GM23338 (cell line): ENCODE measurements at regions not wholly inside any gene's neighbourhood (a gene's known extent, or its start where the extent isn't known, plus 50 kb on each side); places are given as distances from the start of the nearest gene placed in this dataset.

Source experiments
- ATAC-seq: fragments of 200-7000 bp; cut with Tn5 transposase; 3 replicates; pipeline ENCODE4 v1.9.1; 2020
- DNase-seq: peaks from one replicate; pipeline ENCODE4 v3.0.0-alpha.2; 2015; ENCODE audit warnings: low spot score
- H2AFZ ChIP-seq: fragments of 200-600 bp; sonication (generic); 2 replicates; pipeline ENCODE4 v1.8.0; 2016; ENCODE audit warnings: antibody characterized with exemption, mild to moderate bottlenecking, moderate library complexity
- H3F3A ChIP-seq: fragments of 200-600 bp; sonication (generic); replicated peaks from 2 replicates; pipeline ENCODE4 v1.8.0; 2017; ENCODE audit warnings: antibody characterized with exemption, mixed run types, low read depth
- H3K27ac ChIP-seq: fragments of 200-600 bp; sonication (generic); 2 replicates; pipeline ENCODE4 v1.6.1; 2016; ENCODE audit warnings: low read depth
- H3K27me3 ChIP-seq: fragments of 200-600 bp; sonication (generic); 2 replicates; pipeline ENCODE4 v1.8.0; 2016; ENCODE audit warnings: mild to moderate bottlenecking, mixed run types, moderate library complexity; ENCODE audit not compliant: insufficient read depth
- H3K36me3 ChIP-seq: fragments of 200-600 bp; sonication (generic); 2 replicates; pipeline ENCODE4 v1.8.0; 2016; ENCODE audit warnings: mild to moderate bottlenecking; ENCODE audit not compliant: insufficient read depth
- H3K4me1 ChIP-seq: fragments of 200-600 bp; sonication (generic); 2 replicates; pipeline ENCODE4 v1.8.0; 2016; ENCODE audit warnings: mild to moderate bottlenecking, moderate library complexity; ENCODE audit not compliant: insufficient read depth
- H3K4me2 ChIP-seq: fragments of 200-600 bp; sonication (generic); 2 replicates; pipeline ENCODE4 v1.7.1; 2017; ENCODE audit warnings: mixed run types
- H3K4me3 ChIP-seq: fragments of 200-600 bp; sonication (generic); 2 replicates; pipeline ENCODE4 v1.6.1; 2016; ENCODE audit warnings: mixed run types
- H3K79me2 ChIP-seq: fragments of 200-600 bp; sonication (generic); replicated peaks from 2 replicates; pipeline ENCODE4 v1.8.0; 2017; ENCODE audit warnings: mild to moderate bottlenecking; ENCODE audit not compliant: insufficient read depth
- H3K9me2 ChIP-seq: fragments of 200-600 bp; sonication (generic); 2 replicates; pipeline ENCODE4 v1.8.0; 2017; ENCODE audit not compliant: insufficient read depth
- H4K20me1 ChIP-seq: fragments of 200-600 bp; sonication (generic); replicated peaks from 2 replicates; pipeline ENCODE4 v1.8.0; 2017; ENCODE audit warnings: mild to moderate bottlenecking; ENCODE audit not compliant: insufficient read depth
- H3K27ac Mint-ChIP-seq: 2 replicates; pipeline ENCODE4 v1.8.0; 2020; ENCODE audit warnings: inconsistent platforms, mild to moderate bottlenecking, moderate library complexity, mixed read lengths
- H3K27me3 Mint-ChIP-seq: 3 replicates; pipeline ENCODE4 v1.8.0; 2022; ENCODE audit warnings: low read depth, mild to moderate bottlenecking, moderate library complexity, mixed read lengths, inconsistent platforms; ENCODE audit not compliant: insufficient read depth, poor library complexity
- H3K36me3 Mint-ChIP-seq: 3 replicates; pipeline ENCODE4 v1.8.0; 2021; ENCODE audit warnings: low read depth, mild to moderate bottlenecking, inconsistent platforms, moderate library complexity, mixed read lengths
- H3K4me1 Mint-ChIP-seq: 3 replicates; pipeline ENCODE4 v1.8.0; 2020; ENCODE audit warnings: mild to moderate bottlenecking, inconsistent platforms, mixed read lengths
- H3K4me3 Mint-ChIP-seq: 3 replicates; pipeline ENCODE4 v1.8.0; 2021; ENCODE audit warnings: moderate library complexity, mild to moderate bottlenecking, inconsistent platforms, mixed read lengths
- H3K9me3 Mint-ChIP-seq: 3 replicates; pipeline ENCODE4 v1.8.0; 2020; ENCODE audit warnings: moderate library complexity, mild to moderate bottlenecking, inconsistent platforms, mixed read lengths
- CREB1 ChIP-seq: fragments of 250-450 bp; sonication (Bioruptor Pico); IDR thresholded peaks from 2 replicates; pipeline ENCODE4 v1.5.0; 2020; ENCODE audit warnings: low read depth, mild to moderate bottlenecking, moderate library complexity
- ETS1 ChIP-seq: IDR thresholded peaks from 2 replicates; pipeline ENCODE4 v1.6.1; 2016; ENCODE audit warnings: antibody characterized with exemption
- EZH2 ChIP-seq: fragments of 200-600 bp; sonication (generic); IDR thresholded peaks from one replicate; pipeline ENCODE4 v1.8.0; 2017; ENCODE audit warnings: antibody characterized with exemption, mild to moderate bottlenecking, low read depth; ENCODE audit not compliant: unreplicated experiment
- EZH2phosphoT487 ChIP-seq: fragments of 200-600 bp; sonication (generic); IDR thresholded peaks from one replicate; pipeline ENCODE4 v1.8.1; 2018; ENCODE audit warnings: antibody characterized with exemption; ENCODE audit not compliant: unreplicated experiment
- JUNB ChIP-seq: IDR thresholded peaks from one replicate; pipeline ENCODE4 v1.6.1; 2016; ENCODE audit warnings: antibody characterized with exemption; ENCODE audit not compliant: unreplicated experiment
- NANOG ChIP-seq: IDR thresholded peaks from 2 replicates; pipeline ENCODE4 v1.6.1; 2016; ENCODE audit warnings: antibody characterized with exemption, borderline replicate concordance
- POLR2AphosphoS5 ChIP-seq: IDR thresholded peaks from 2 replicates; pipeline ENCODE4 v1.6.1; 2016; ENCODE audit warnings: antibody characterized with exemption, low read depth
- STAT1 ChIP-seq: IDR thresholded peaks from one replicate; pipeline ENCODE4 v1.6.1; 2016; ENCODE audit warnings: antibody characterized with exemption; ENCODE audit not compliant: unreplicated experiment
- ZNF114 ChIP-seq: fragments of 250-450 bp; sonication (Bioruptor Pico); IDR thresholded peaks from 2 replicates; pipeline ENCODE4 v1.5.0; 2020; ENCODE audit warnings: mild to moderate bottlenecking, moderate library complexity
- ZNF331 ChIP-seq: fragments of 250-450 bp; sonication (Bioruptor Pico); IDR thresholded peaks from 2 replicates; pipeline ENCODE4 v1.5.0; 2020; ENCODE audit warnings: low read depth, mild to moderate bottlenecking, moderate library complexity
- TF ChIP-seq, protein P1 (sequence below): IDR thresholded peaks from one replicate; pipeline ENCODE4 v1.6.1; 2018; ENCODE audit warnings: antibody characterized with exemption; ENCODE audit not compliant: unreplicated experiment
- TF ChIP-seq, protein P2 (sequence below): fragments of 250-450 bp; sonication (Bioruptor Pico); IDR thresholded peaks from 2 replicates; pipeline ENCODE4 v1.5.0; 2020; ENCODE audit warnings: mild to moderate bottlenecking, moderate library complexity
- TF ChIP-seq, protein P3 (sequence below), 2 experiments: fragments of 200-600 bp in 1 of 2; sonication (generic) in 1 of 2; conservative IDR thresholded peaks; 2 replicates each; pipeline versions ENCODE4 v1.5.1 to v1.6.1; 2016 to 2017; ENCODE audit warnings: antibody characterized with exemption in 2 of 2, low read depth in 2 of 2, mild to moderate bottlenecking in 2 of 2, moderate library complexity in 1 of 2

DNA sequence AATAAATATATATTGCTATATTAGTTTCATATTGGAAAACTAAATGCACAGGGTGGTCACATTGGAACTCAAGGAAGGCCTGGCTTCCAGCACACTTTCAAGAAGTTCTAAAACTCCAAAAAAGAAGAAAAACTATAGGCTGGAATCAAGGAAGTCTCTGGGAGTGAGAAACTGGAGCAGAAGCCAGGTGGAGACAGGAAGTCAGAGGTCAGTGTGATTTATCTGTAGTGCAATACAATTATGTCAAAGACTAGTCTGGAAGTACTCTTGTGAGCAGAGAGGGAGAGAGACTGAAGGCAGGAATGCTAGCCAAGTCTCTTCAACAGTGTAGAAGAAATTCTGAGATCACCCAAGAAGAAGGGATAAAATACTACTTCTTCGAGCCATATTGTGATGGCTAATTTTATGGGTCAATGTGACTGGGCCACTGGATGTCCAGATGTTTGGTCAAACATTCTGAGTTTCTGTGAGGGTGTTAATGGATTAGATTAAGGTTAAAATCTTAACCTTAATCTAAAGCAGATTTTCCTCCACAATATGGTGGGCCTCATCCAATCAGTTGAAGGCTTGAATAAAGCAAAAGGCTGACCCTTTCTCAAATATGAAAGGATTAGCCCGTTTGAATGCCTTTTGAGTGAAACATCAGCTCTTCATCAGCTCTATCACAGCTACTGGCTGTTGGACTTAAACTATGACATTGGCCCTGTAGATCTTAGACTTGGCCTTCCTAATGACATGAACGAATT is 208.0 kb downstream of the TDRD15 start:
- Mint-ChIP-seq H3K4me3 (no peak overlapping the region), H3K27me3 (no peaks in the 10 kb centered on the region)

More for the DNA sequence above, 208.0 kb downstream of the TDRD15 start:
- Mint-ChIP-seq H3K9me3 (peaks cover 26% of the 10 kb centered on the region), H3K27ac (no peak overlapping the region), H3K36me3 (peaks cover 19% of the 10 kb centered on the region; the same call in 2 of the 3 replicates), H3K4me1 (peaks cover 13% of the 10 kb centered on the region)
- no peak for ATAC-seq
- H3F3A ChIP-seq: no peaks in the 10 kb centered on the region
- no peak for DNase-seq
- no peaks in the 10 kb centered on the region for H3K79me2 ChIP-seq
- no peaks in the 10 kb centered on the region for H3K27me3 ChIP-seq
- no peak overlapping the region for H2AFZ ChIP-seq
- no peaks in the 10 kb centered on the region for H3K4me1 ChIP-seq
- no peak overlapping the region for H3K27ac ChIP-seq
- no peaks in the 10 kb centered on the region for H3K9me2 ChIP-seq
- no peaks in the 10 kb centered on the region; the same call in 1 of the 2 replicates for H3K36me3 ChIP-seq
- no peak for TF ChIP-seq ZNF331
- no peak for TF ChIP-seq CREB1 (CRISPR knock-in tag)
- no peak for TF ChIP-seq ZNF114
- TF ChIP-seq, protein P1, sequence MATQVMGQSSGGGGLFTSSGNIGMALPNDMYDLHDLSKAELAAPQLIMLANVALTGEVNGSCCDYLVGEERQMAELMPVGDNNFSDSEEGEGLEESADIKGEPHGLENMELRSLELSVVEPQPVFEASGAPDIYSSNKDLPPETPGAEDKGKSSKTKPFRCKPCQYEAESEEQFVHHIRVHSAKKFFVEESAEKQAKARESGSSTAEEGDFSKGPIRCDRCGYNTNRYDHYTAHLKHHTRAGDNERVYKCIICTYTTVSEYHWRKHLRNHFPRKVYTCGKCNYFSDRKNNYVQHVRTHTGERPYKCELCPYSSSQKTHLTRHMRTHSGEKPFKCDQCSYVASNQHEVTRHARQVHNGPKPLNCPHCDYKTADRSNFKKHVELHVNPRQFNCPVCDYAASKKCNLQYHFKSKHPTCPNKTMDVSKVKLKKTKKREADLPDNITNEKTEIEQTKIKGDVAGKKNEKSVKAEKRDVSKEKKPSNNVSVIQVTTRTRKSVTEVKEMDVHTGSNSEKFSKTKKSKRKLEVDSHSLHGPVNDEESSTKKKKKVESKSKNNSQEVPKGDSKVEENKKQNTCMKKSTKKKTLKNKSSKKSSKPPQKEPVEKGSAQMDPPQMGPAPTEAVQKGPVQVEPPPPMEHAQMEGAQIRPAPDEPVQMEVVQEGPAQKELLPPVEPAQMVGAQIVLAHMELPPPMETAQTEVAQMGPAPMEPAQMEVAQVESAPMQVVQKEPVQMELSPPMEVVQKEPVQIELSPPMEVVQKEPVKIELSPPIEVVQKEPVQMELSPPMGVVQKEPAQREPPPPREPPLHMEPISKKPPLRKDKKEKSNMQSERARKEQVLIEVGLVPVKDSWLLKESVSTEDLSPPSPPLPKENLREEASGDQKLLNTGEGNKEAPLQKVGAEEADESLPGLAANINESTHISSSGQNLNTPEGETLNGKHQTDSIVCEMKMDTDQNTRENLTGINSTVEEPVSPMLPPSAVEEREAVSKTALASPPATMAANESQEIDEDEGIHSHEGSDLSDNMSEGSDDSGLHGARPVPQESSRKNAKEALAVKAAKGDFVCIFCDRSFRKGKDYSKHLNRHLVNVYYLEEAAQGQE: no peak
- TF ChIP-seq, protein P2, sequence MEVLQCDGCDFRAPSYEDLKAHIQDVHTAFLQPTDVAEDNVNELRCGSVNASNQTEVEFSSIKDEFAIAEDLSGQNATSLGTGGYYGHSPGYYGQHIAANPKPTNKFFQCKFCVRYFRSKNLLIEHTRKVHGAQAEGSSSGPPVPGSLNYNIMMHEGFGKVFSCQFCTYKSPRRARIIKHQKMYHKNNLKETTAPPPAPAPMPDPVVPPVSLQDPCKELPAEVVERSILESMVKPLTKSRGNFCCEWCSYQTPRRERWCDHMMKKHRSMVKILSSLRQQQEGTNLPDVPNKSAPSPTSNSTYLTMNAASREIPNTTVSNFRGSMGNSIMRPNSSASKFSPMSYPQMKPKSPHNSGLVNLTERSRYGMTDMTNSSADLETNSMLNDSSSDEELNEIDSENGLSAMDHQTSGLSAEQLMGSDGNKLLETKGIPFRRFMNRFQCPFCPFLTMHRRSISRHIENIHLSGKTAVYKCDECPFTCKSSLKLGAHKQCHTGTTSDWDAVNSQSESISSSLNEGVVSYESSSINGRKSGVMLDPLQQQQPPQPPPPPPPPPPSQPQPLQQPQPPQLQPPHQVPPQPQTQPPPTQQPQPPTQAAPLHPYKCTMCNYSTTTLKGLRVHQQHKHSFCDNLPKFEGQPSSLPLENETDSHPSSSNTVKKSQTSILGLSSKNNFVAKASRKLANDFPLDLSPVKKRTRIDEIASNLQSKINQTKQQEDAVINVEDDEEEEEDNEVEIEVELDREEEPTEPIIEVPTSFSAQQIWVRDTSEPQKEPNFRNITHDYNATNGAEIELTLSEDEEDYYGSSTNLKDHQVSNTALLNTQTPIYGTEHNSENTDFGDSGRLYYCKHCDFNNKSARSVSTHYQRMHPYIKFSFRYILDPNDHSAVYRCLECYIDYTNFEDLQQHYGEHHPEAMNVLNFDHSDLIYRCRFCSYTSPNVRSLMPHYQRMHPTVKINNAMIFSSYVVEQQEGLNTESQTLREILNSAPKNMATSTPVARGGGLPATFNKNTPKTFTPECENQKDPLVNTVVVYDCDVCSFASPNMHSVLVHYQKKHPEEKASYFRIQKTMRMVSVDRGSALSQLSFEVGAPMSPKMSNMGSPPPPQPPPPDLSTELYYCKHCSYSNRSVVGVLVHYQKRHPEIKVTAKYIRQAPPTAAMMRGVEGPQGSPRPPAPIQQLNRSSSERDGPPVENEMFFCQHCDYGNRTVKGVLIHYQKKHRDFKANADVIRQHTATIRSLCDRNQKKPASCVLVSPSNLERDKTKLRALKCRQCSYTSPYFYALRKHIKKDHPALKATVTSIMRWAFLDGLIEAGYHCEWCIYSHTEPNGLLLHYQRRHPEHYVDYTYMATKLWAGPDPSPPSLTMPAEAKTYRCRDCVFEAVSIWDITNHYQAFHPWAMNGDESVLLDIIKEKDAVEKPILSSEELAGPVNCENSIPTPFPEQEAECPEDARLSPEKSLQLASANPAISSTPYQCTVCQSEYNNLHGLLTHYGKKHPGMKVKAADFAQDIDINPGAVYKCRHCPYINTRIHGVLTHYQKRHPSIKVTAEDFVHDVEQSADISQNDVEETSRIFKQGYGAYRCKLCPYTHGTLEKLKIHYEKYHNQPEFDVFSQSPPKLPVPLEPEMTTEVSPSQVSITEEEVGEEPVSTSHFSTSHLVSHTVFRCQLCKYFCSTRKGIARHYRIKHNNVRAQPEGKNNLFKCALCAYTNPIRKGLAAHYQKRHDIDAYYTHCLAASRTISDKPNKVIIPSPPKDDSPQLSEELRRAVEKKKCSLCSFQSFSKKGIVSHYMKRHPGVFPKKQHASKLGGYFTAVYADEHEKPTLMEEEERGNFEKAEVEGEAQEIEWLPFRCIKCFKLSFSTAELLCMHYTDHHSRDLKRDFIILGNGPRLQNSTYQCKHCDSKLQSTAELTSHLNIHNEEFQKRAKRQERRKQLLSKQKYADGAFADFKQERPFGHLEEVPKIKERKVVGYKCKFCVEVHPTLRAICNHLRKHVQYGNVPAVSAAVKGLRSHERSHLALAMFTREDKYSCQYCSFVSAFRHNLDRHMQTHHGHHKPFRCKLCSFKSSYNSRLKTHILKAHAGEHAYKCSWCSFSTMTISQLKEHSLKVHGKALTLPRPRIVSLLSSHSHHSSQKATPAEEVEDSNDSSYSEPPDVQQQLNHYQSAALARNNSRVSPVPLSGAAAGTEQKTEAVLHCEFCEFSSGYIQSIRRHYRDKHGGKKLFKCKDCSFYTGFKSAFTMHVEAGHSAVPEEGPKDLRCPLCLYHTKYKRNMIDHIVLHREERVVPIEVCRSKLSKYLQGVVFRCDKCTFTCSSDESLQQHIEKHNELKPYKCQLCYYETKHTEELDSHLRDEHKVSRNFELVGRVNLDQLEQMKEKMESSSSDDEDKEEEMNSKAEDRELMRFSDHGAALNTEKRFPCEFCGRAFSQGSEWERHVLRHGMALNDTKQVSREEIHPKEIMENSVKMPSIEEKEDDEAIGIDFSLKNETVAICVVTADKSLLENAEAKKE: no peak
- no peak for TF ChIP-seq NANOG
- TF ChIP-seq EZH2phosphoT487: no peak
- TF ChIP-seq, protein P3, sequence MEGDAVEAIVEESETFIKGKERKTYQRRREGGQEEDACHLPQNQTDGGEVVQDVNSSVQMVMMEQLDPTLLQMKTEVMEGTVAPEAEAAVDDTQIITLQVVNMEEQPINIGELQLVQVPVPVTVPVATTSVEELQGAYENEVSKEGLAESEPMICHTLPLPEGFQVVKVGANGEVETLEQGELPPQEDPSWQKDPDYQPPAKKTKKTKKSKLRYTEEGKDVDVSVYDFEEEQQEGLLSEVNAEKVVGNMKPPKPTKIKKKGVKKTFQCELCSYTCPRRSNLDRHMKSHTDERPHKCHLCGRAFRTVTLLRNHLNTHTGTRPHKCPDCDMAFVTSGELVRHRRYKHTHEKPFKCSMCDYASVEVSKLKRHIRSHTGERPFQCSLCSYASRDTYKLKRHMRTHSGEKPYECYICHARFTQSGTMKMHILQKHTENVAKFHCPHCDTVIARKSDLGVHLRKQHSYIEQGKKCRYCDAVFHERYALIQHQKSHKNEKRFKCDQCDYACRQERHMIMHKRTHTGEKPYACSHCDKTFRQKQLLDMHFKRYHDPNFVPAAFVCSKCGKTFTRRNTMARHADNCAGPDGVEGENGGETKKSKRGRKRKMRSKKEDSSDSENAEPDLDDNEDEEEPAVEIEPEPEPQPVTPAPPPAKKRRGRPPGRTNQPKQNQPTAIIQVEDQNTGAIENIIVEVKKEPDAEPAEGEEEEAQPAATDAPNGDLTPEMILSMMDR (conservative IDR thresholded peaks at IDR 0.05; ENCODE audit: low read depth in 2 of 2): no peak
- TF ChIP-seq POLR2AphosphoS5: no peak
- no peak for TF ChIP-seq JUNB
- no peak for TF ChIP-seq ETS1
- TF ChIP-seq STAT1: no peak
- no peak for TF ChIP-seq EZH2
- no peak overlapping the region for H3K4me2 ChIP-seq
- H4K20me1 ChIP-seq: no peaks in the 10 kb centered on the region
- no peak overlapping the region for H3K4me3 ChIP-seq
